Endothelial cell of umbilical vein (primary cell): ENCODE measurements at regions not wholly inside any gene's neighbourhood (a gene's known extent, or its start where the extent isn't known, plus 50 kb on each side); places are given as distances from the start of the nearest gene placed in this dataset.

ENCODE experiments used
- BruUV-seq: library from RNA; stranded (reverse); fragments of 400-500 nt; replicated peaks from 2 replicates; lab custom pipeline; 2021; lab: Mats Ljungman, UMichigan
- CTCF ChIA-PET: fragments of 300-600, 350-600 bp; sonication (Branson Sonifier 250); formaldehyde crosslinking; loops from one replicate; lab custom pipeline; 2021; ENCODE audit warnings: antibody characterized with exemption, inconsistent platforms; lab: Charles Lee
- POLR2A ChIA-PET: fragments of 300-600, 350-600 bp; sonication (Branson Sonifier 250); formaldehyde crosslinking; loops from one replicate; lab custom pipeline; 2021; ENCODE audit warnings: antibody characterized with exemption, inconsistent platforms; lab: Charles Lee
- DNase-seq: peaks from one replicate; pipeline ENCODE4 v3.0.0-alpha.2; 2011; ENCODE audit warnings: low read depth, low spot score
- FAIRE-seq: peaks from 2 replicates; lab custom pipeline; 2011; peaks lifted over from hg19 to GRCh38; lab: Jason Lieb, UNC
- H2AFZ ChIP-seq: 2 replicates; pipeline ENCODE4 v1.6.0; 2012; ENCODE audit warnings: low read depth, low read length, control low read depth, inconsistent platforms
- H3K27ac ChIP-seq: 2 replicates; pipeline ENCODE4 v1.5.1; 2011; ENCODE audit warnings: low read depth, mild to moderate bottlenecking, control low read depth, low read length, moderate library complexity; ENCODE audit not compliant: insufficient read depth
- H3K27me3 ChIP-seq, 2 experiments: 2 replicates each; pipeline versions ENCODE4 v1.6.0 to v1.6.1; 2011; ENCODE audit warnings: low read length in 2 of 2, mixed read lengths in 1 of 2; ENCODE audit not compliant: control insufficient read depth in 2 of 2, insufficient read depth in 2 of 2
- H3K36me3 ChIP-seq, 2 experiments: 2 replicates in 1 of 2; 3 replicates in 1 of 2; pipeline ENCODE4 v1.5.1; 2011; ENCODE audit warnings: low read length in 2 of 2, mild to moderate bottlenecking in 1 of 2, moderate library complexity in 1 of 2; ENCODE audit not compliant: control insufficient read depth in 2 of 2, insufficient read depth in 2 of 2; ENCODE audit errors: extremely low read depth in 1 of 2
- H3K4me1 ChIP-seq: 3 replicates; pipeline ENCODE4 v1.5.1; 2011; ENCODE audit warnings: mild to moderate bottlenecking, low read length; ENCODE audit not compliant: control insufficient read depth, insufficient read depth; ENCODE audit errors: extremely low read depth
- H3K4me2 ChIP-seq: 2 replicates; pipeline ENCODE4 v1.6.1; 2011; ENCODE audit warnings: low read length, control low read depth, mixed read lengths; ENCODE audit not compliant: insufficient read depth
- H3K4me3 ChIP-seq, 3 experiments: fragments of 200-600 bp in 1 of 3; sonication (generic), shearing (Covaris generic) in 1 of 3; replicated peaks in 1 of 3; 2 replicates each; pipeline ENCODE4 v1.5.1; 2011 to 2016; ENCODE audit warnings: control low read depth in 3 of 3, low read length in 3 of 3, mild to moderate bottlenecking in 2 of 3, inconsistent platforms in 1 of 3, low read depth in 1 of 3, moderate library complexity in 1 of 3; ENCODE audit not compliant: insufficient read depth in 1 of 3
- H3K79me2 ChIP-seq: 2 replicates; pipeline ENCODE4 v1.6.0; 2012; ENCODE audit warnings: low read length, inconsistent platforms; ENCODE audit not compliant: control insufficient read depth, insufficient read depth
- H3K9ac ChIP-seq: replicated peaks from 2 replicates; pipeline ENCODE3; 2011; ENCODE audit warnings: low read length, control low read depth; ENCODE audit not compliant: insufficient read depth; ENCODE audit errors: extremely low read depth
- H3K9me1 ChIP-seq: replicated peaks from 3 replicates; pipeline ENCODE4 v1.6.0; 2011; ENCODE audit warnings: mild to moderate bottlenecking, low read length; ENCODE audit not compliant: control insufficient read depth, insufficient read depth; ENCODE audit errors: extremely low read depth
- H3K9me3 ChIP-seq: replicated peaks from 2 replicates; pipeline ENCODE4 v1.5.1; 2012; ENCODE audit warnings: low read length, inconsistent platforms; ENCODE audit not compliant: control insufficient read depth, insufficient read depth
- H4K20me1 ChIP-seq: replicated peaks from 2 replicates; pipeline ENCODE3; 2011; ENCODE audit warnings: mild to moderate bottlenecking, low read length; ENCODE audit not compliant: control insufficient read depth, insufficient read depth; ENCODE audit errors: extremely low read depth
- CTCF ChIP-seq, 2 donors: IDR thresholded peaks; 1 replicate in 1 of 2; 2 replicates in 1 of 2; pipeline ENCODE4 v1.5.1; 2011; ENCODE audit warnings: low read length in 2 of 2, mild to moderate bottlenecking in 2 of 2, moderate library complexity in 2 of 2, control low read depth in 1 of 2, inconsistent platforms in 1 of 2, low read depth in 1 of 2; ENCODE audit not compliant: insufficient read depth in 1 of 2; ENCODE audit errors: extremely low read depth in 1 of 2
- EZH2 ChIP-seq: IDR thresholded peaks from 2 replicates; pipeline ENCODE4 v1.6.1; 2012; ENCODE audit warnings: borderline replicate concordance, low read depth, mild to moderate bottlenecking, moderate library complexity, low read length, inconsistent platforms; ENCODE audit not compliant: severe bottlenecking
- FOS ChIP-seq: IDR thresholded peaks from 2 replicates; pipeline ENCODE4 v1.6.1; 2011; ENCODE audit warnings: mild to moderate bottlenecking, low read length, moderate library complexity, borderline replicate concordance; ENCODE audit not compliant: insufficient read depth
- GATA2 ChIP-seq: IDR thresholded peaks from 2 replicates; pipeline ENCODE4 v1.7.0; 2011; ENCODE audit warnings: low read depth, mild to moderate bottlenecking, moderate library complexity, mixed read lengths, low read length; ENCODE audit not compliant: insufficient read length, insufficient read depth
- JUN ChIP-seq: IDR thresholded peaks from 2 replicates; pipeline ENCODE4 v1.6.1; 2011; ENCODE audit warnings: borderline replicate concordance, low read depth; ENCODE audit not compliant: insufficient read length, insufficient read depth
- MAX ChIP-seq: IDR thresholded peaks from 2 replicates; pipeline ENCODE4 v1.6.1; 2011; ENCODE audit not compliant: insufficient read depth, insufficient read length
- MYC ChIP-seq: IDR thresholded peaks from one replicate; pipeline ENCODE4 v1.6.1; 2011; ENCODE audit warnings: mild to moderate bottlenecking, low read depth, low read length
- POLR2A ChIP-seq: IDR thresholded peaks from 2 replicates; pipeline ENCODE4 v1.6.1; 2012; ENCODE audit warnings: low read depth, mild to moderate bottlenecking, control low read depth, low read length
- POLR2AphosphoS5 ChIP-seq: IDR thresholded peaks from 2 replicates; pipeline ENCODE4 v1.6.1; 2012; ENCODE audit warnings: low read depth, mild to moderate bottlenecking, control low read depth, low read length, moderate library complexity; ENCODE audit not compliant: insufficient read depth
- dilution Hi-C: fragments of 300-500 bp; cut with MboI; formaldehyde crosslinking; loops from one replicate; pipeline ENCODE4 v1.15.0; 2019; ENCODE audit warnings: low sequenced_read_pairs; ENCODE audit not compliant: extremely low pct_ligation_motif_present
- intact Hi-C: fragments of 100-400 bp; cut with micrococcal nuclease; formaldehyde crosslinking; loops from one replicate; pipeline ENCODE4 v1.10.0; 2022

GRCh38 chr2:215620528-215620927 lies 184.7 kb upstream of the FN1 start:
- peaks cover 28% of the 10 kb centered on the region for H3K4me1 ChIP-seq
- H3K36me3 ChIP-seq: peaks cover 14 to 16% of the 10 kb centered on the region in 2 experiments
- H3K9ac ChIP-seq: no peak overlapping the region
- H3K27ac ChIP-seq: no peak overlapping the region
- no peaks in the 10 kb centered on the region for H3K9me3 ChIP-seq
- BruUV-seq: no TSS peak
- H2AFZ ChIP-seq: no peak overlapping the region
- FAIRE-seq (no peak), DNase-seq (no peak)
- CTCF ChIA-PET: interaction anchor here (1.7 kb wide), 1 partner anchor 208 kb away, joined by 4 read pairs; no protein-coding TSS in a partner anchor
- intact Hi-C loops: no loop called here
- H3K9me1 ChIP-seq: no peaks in the 10 kb centered on the region
- no peaks in the 10 kb centered on the region for H3K79me2 ChIP-seq
- H3K27me3 ChIP-seq: no peaks in the 10 kb centered on the region
- H3K4me2 ChIP-seq: no peak overlapping the region
- dilution Hi-C loops: no loop called here
- H4K20me1 ChIP-seq: no peaks in the 10 kb centered on the region
- H3K4me3 ChIP-seq: no peak overlapping the region
- POLR2A ChIA-PET: no interaction called here
- TF ChIP-seq JUN (no peak), GATA2 (no peak), CTCF (IDR thresholded peaks at IDR 0.05; ENCODE audit: extremely low read depth in 1 of 2, insufficient read depth in 1 of 2, low read depth in 1 of 2, low read length in 2 of 2) (no peak), MYC (no peak), POLR2AphosphoS5 (no peak), MAX (no peak), FOS (no peak), POLR2A (no peak), EZH2 (no peak)
